Chondrocyte (in vitro differentiated cells): ENCODE measurements at regions not wholly inside any gene's neighbourhood (a gene's known extent, or its start where the extent isn't known, plus 50 kb on each side); places are given as distances from the start of the nearest gene placed in this dataset.

Source experiments
- DNase-seq: peaks from one replicate; pipeline ENCODE4 v3.0.0; 2021; ENCODE audit warnings: mixed read lengths, low spot score
- H3K27ac Mint-ChIP-seq: one replicate; pipeline ENCODE4 v1.8.0; 2021; ENCODE audit warnings: mild to moderate bottlenecking, moderate library complexity, mixed read lengths; ENCODE audit not compliant: unreplicated experiment
- H3K27me3 Mint-ChIP-seq: 2 replicates; pipeline ENCODE4 v1.8.0; 2021; ENCODE audit warnings: low read depth, mixed read lengths
- H3K36me3 Mint-ChIP-seq: 2 replicates; pipeline ENCODE4 v1.8.0; 2021; ENCODE audit warnings: low read depth, mixed read lengths
- H3K4me1 Mint-ChIP-seq: 2 replicates; pipeline ENCODE4 v1.8.0; 2021; ENCODE audit warnings: low read depth, mild to moderate bottlenecking, mixed read lengths
- H3K4me3 Mint-ChIP-seq: one replicate; pipeline ENCODE4 v1.8.0; 2021; ENCODE audit warnings: mild to moderate bottlenecking, moderate library complexity, mixed read lengths; ENCODE audit not compliant: unreplicated experiment
- H3K9me3 Mint-ChIP-seq: 2 replicates; pipeline ENCODE4 v1.8.0; 2021; ENCODE audit warnings: low read depth, mixed read lengths
- TF ChIP-seq, protein P1 (sequence below): fragments of 200-600 bp; sonication (generic); IDR thresholded peaks from 2 replicates; pipeline ENCODE4 v1.5.0; 2021; ENCODE audit warnings: antibody characterized with exemption, mild to moderate bottlenecking, moderate library complexity

DNA sequence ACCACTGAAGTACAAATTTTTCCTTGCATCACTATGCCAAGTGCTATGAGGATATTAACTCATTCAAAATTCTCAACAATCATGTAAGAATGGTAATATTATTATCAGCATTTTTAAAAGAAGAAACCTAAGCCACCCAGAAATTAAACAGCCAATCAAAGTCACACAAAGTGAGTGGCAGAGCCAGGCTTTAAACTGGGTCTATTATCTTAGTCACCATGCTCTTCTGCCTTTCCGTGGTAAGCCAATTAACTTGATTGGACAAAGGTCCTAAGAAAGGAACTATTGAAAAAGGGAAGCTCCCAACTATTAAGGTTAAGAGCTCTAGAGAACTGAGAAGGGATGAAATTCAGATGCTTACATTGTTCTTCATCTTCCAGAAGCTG lies 111.5 kb downstream of the ASB9 start:
- Mint-ChIP-seq H3K9me3 (no peaks in the 10 kb centered on the region), H3K27ac (no peak overlapping the region), H3K36me3 (no peaks in the 10 kb centered on the region), H3K4me3 (no peak overlapping the region), H3K4me1 (no peaks in the 10 kb centered on the region), H3K27me3 (peaks cover 5% of the 10 kb centered on the region)
- TF ChIP-seq, protein P1, sequence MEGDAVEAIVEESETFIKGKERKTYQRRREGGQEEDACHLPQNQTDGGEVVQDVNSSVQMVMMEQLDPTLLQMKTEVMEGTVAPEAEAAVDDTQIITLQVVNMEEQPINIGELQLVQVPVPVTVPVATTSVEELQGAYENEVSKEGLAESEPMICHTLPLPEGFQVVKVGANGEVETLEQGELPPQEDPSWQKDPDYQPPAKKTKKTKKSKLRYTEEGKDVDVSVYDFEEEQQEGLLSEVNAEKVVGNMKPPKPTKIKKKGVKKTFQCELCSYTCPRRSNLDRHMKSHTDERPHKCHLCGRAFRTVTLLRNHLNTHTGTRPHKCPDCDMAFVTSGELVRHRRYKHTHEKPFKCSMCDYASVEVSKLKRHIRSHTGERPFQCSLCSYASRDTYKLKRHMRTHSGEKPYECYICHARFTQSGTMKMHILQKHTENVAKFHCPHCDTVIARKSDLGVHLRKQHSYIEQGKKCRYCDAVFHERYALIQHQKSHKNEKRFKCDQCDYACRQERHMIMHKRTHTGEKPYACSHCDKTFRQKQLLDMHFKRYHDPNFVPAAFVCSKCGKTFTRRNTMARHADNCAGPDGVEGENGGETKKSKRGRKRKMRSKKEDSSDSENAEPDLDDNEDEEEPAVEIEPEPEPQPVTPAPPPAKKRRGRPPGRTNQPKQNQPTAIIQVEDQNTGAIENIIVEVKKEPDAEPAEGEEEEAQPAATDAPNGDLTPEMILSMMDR = no peak
- no peak for DNase-seq

DNA sequence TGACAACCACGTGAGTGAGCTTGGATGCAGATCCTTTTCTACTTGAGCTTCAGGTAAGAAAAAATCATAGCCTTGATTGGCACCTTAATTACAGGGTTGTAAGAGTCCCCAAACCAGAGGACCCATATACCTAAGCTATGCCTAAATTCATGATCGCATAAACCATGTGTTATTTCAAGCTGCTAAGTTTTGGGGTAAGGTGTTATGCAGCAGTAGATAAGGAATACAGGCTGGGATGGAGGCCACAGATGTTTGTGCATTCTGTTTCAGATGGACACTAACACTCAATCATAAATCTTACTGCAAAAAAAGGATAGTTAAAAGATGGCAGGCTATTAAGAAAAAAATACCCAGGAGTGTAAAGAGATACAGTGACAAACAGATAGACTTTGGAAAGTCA lies 112.3 kb downstream of the ASB9 start:
- H3K9me3 Mint-ChIP-seq = no peaks in the 10 kb centered on the region
- H3K27me3 Mint-ChIP-seq = peaks cover 5% of the 10 kb centered on the region
- H3K4me3 Mint-ChIP-seq = no peak overlapping the region
- no peaks in the 10 kb centered on the region for H3K4me1 Mint-ChIP-seq
- no peak overlapping the region for H3K27ac Mint-ChIP-seq
- DNase-seq = no peak
- H3K36me3 Mint-ChIP-seq = no peaks in the 10 kb centered on the region
- TF ChIP-seq, protein P1 = no peak

DNA sequence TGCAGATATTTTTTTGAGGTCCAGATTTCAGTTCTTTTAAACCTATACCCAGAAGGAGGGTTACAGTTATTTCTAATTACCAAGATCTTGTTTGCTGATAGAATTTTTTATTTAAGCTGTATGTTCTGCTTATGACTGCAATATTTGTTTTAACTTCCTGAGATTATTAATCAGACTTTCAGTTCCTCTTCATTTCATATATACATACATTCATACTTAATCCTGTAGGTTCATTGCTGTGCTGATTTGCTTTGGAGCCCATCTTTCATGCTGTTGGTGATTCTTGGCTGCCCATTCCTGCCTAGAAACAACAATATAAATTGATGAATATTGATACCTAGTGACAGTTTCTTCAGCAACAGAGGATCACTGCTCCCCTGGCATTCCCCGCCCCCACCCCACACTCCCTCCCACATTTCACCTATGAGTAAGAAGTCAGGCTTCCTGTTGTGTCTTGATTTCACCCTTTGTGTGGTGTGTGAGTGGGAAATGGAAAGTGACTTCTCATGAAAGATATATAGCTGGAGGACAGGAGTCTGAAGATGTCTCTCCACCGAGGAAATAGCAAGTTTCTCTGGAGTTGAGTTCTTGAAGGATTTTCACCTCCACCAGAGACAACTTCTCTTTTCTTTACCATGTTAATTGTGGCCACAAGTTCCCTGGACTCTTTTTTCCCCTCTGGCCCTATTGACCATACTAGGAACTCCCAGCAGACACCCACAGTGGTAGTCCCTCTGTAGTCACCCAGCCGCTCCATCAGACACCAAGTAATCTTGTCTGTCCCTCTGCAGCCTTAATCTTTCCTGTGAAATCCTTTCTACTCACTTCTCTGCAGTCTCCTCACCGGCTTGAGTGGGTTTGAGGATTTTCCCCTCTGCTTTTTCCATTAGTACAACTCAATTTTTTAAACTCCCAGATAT lies 118.4 kb downstream of the ASB9 start:
- DNase-seq = no peak
- Mint-ChIP-seq H3K4me1 (no peaks in the 10 kb centered on the region), H3K27me3 (peaks cover 8% of the 10 kb centered on the region), H3K27ac (no peak overlapping the region), H3K36me3 (no peaks in the 10 kb centered on the region), H3K4me3 (no peak overlapping the region), H3K9me3 (no peaks in the 10 kb centered on the region)
- TF ChIP-seq, protein P1 = no peak

DNA sequence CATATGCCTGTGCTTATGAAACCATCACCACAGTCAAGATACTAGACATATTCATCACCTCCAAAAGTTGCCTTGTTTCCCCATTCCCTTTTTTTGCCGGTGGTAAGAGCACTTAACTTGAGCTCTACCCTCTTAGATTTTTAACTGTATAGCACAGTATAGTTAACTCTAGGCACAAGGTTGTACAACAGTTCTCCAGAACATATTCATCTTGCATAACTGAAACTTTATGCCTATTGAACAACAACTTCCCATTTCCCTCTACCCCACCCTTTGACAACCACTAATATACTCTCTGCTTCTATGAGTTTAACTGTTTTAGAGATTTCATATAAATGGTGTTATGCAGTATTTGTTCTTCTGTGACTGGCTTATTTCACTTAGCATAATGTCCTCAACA lies 119.3 kb downstream of the ASB9 start:
- Mint-ChIP-seq H3K4me3 (no peak overlapping the region), H3K9me3 (no peaks in the 10 kb centered on the region), H3K36me3 (no peaks in the 10 kb centered on the region), H3K4me1 (no peaks in the 10 kb centered on the region), H3K27ac (no peak overlapping the region), H3K27me3 (peaks cover 9% of the 10 kb centered on the region)
- TF ChIP-seq, protein P1 = no peak
- DNase-seq = no peak

DNA sequence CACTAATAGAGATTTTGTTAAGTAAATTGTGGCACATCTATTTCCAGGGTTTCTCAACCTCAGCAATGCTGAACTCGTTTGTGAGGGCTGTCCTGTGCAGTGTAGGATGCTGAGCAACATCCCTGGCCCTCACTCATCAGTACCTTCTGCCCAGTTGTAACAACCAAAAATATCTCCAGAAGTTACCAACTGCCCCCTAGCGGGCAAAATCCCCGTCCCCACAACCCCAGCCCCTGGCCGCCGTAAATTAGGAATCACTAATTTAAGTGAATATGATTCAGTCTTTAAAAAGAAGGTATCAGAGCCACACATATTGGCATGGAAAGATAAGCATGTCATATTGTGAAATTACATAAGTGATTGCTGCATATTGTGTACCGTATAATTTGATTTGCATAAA lies 123.4 kb downstream of the ASB9 start:
- no peak overlapping the region for H3K27ac Mint-ChIP-seq
- H3K36me3 Mint-ChIP-seq = no peaks in the 10 kb centered on the region
- TF ChIP-seq, protein P1 = peak; percentile 79
- peaks cover 6% of the 10 kb centered on the region for H3K27me3 Mint-ChIP-seq
- H3K9me3 Mint-ChIP-seq = no peaks in the 10 kb centered on the region
- no peak overlapping the region for H3K4me3 Mint-ChIP-seq
- H3K4me1 Mint-ChIP-seq = no peaks in the 10 kb centered on the region
- no peak for DNase-seq
